ENCODE measurements at regions not wholly inside any gene's neighbourhood (a gene's known extent, or its start where the extent isn't known, plus 50 kb on each side); places are given as distances from the start of the nearest gene placed in this dataset.

DNA sequence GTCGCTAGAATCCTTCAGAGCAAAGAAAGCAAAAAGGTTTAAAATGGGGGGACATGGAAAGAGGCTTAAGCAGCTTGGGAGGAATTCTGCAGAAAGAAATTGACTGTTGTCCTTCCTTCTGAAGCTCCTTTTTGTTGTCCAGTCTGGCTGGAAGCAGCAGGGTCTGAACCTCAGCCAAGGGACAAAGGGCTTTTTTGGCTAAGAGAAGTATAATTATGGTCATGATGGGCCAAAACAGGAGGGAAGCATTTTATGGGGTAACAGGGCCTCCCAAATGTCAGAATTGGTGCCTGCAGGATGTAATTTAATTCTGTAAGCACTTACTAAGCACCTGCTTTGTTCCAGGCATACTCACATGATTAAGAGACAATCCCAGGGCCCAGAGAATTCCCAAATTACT is 74.2 kb upstream of the CPEB2 start:
- DNase-seq (ENCODE audit: extremely low read depth in 1 of 11, low read depth in 9 of 11, low spot score in 4 of 11), result no peak

DNA sequence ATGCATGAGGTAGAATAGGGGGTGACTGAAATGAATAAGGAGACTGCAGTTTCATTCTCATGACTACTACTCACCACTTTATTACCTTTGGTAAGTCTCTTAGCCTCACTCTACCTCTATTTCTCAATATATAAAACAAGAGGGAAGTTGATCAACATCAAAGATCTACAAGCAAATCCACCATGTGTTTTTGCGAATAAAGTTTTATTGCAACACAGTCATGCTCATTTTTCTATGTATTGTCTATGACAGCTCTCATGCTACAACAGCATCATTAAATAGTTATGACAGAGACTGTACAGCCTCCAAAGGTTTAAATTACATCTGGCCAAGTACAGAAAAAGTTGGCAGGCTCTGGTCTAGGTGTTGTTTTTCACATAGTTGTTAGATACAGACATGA is 72.6 kb upstream of the CPEB2 start:
- no peak for DNase-seq (ENCODE audit: extremely low read depth in 1 of 11, low read depth in 9 of 11, low spot score in 4 of 11)

DNA sequence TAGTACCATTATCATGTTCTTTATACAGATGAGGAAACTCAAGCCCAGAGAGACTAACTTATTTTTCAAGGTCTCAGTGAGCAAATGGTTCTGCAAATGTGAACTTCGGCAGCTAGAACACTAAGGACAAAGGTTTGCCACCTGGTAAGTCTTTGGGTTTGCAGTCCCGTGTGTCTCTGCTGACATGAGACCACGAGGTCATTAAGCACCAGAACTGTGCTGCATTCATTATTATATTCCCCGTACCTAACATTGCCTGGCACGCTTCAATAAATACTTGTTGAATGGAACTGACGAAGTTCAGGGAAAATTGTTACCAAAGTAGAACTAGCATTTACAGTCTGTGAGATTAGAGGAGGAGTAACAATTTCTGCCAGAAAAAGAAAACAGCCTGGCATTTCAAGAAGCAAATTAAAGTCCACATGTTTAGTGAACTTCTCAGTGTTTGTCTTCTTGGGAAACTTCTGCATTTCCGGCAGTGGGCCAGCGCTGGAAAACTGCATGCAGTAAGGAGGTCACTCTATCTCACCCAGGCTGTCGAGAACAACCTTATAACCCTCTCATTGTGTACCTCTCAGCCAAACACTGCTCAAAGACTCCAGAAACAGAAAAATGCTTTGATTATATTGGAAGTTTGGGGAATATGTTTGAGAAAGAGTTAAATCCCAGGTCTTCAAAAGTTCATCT is 67.4 kb upstream of the CPEB2 start:
- no peak for DNase-seq (ENCODE audit: extremely low read depth in 1 of 11, low read depth in 9 of 11, low spot score in 4 of 11)

DNA sequence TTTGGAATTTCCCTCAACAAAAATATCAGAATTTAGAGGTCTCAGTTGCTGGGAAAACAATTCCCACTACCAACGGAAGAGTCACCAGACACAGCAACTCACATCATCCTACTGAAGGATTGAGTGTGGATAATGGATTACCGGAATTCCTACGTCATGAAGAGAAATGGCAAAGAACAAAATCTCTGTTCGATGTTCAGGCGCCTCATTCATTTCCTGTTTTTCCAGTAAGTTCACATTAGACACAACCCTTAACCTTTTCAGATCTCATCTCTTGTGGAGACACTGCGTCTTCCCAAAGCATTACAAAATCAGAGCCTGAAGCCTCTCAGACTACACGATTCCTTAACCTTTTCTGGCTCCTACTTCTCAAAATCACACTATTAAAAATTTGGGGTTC is 58.5 kb upstream of the CPEB2 start:
- DNase-seq (ENCODE audit: extremely low read depth in 1 of 11, low read depth in 9 of 11, low spot score in 4 of 11), result no peak

DNA sequence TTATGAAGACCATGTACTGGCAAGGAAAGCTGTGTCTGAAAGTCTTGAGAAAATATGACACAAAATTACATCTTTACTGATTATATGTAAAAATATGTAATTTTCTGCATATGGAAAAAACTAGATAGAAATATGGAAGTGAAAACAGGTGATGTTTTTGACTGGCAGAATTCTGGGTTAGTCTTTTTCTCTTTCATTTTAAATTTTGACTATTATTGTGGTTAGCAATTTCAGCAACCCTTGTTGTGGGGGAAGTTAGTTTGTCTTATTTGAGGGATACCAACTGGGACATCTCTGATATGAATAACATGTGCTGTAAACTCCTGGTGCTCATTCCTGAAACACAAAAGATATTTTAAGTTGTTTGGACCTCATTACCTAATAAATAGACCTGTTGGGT is 49.9 kb upstream of the CPEB2 start:
- DNase-seq (ENCODE audit: extremely low read depth in 1 of 11, low read depth in 9 of 11, low spot score in 4 of 11), result no peak

Measured in renal cortex interstitium (tissue), 11 donors.